ENCODE measurements at regions not wholly inside any gene's neighbourhood (a gene's known extent, or its start where the extent isn't known, plus 50 kb on each side); places are given as distances from the start of the nearest gene placed in this dataset.

DNA sequence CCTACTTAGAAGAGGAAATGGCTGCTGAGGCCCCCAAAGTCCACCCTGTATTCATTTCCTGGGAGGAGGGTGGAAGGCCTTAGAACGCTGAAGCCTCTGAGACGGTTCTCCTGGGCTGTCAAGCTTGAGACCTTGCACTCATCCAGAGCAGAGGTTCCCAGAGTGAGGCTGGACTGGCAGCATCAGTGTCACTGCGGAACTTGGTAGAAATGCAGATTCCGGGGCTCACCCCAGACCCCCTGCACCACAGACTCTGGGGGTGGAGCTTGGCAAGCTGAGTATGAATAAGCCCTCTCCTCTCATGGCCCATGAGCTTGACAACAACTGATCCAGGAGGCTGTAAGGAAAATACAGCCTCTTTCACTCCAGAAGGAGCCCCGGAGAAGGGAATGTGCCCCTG lies 218.3 kb downstream of the IRF8 start:
- DNase-seq (ENCODE audit: low read depth, low spot score) = no peak

DNA sequence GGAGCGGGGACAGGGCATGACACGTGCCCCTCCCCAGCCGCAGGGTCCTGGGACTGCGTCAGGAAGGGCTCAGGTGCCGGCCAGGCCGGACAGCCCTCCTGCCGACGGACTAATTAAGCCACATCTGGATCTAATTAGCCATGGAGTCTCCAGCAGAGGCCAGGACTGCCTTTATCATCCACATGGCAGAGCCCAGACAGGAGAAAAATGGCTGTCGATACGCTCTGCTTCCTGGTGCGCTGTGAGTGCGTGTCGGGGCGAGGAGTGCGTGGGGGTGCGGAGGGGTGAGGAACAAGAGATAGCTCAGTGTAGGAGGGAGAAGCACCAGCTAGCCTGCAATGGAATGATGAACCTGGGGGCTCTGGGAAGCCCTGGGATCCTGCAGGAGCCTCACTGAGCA lies 218.8 kb downstream of the IRF8 start:
- no peak for DNase-seq (ENCODE audit: low read depth, low spot score)

DNA sequence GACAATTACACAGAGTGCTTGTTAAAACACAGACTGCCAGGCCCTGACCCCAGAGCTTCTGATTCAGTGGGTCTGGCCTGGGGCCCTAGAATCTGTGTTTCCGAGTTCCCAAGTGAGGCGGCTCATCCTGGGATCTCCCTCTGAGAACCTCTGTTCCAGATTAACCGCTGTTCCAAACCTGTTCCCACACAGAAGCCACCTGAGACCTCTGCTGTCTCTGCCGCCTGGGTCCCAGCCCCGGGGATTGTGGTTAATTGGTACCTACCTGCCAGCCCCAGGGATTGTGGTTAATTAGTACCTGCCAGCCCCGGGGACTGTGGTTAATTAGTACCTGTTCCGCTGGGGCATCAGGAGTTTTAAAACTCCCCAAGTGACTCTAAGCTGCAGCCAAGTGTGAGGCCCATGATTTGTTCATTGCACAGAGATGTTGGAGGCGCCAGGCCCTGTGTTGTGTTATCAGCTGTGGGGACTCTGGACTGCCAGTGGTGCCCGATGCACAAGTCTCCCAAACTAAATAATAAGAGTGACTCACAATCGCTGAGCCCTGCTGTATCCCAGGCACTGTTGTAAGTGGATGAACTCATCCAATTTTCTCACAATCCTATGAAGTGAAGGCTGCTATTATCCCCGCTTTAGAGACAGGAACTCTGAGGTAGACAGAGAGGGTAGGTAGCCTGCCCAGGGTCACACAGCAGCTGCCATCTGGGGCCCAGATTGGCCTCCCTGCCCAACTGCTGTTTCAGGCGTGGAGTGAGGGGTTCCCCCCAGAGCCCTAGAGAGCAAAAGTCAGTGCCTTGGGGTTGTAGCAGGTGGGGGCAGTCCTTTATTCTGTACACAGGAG lies 219.7 kb downstream of the IRF8 start:
- DNase-seq (ENCODE audit: low read depth, low spot score) = no peak

DNA sequence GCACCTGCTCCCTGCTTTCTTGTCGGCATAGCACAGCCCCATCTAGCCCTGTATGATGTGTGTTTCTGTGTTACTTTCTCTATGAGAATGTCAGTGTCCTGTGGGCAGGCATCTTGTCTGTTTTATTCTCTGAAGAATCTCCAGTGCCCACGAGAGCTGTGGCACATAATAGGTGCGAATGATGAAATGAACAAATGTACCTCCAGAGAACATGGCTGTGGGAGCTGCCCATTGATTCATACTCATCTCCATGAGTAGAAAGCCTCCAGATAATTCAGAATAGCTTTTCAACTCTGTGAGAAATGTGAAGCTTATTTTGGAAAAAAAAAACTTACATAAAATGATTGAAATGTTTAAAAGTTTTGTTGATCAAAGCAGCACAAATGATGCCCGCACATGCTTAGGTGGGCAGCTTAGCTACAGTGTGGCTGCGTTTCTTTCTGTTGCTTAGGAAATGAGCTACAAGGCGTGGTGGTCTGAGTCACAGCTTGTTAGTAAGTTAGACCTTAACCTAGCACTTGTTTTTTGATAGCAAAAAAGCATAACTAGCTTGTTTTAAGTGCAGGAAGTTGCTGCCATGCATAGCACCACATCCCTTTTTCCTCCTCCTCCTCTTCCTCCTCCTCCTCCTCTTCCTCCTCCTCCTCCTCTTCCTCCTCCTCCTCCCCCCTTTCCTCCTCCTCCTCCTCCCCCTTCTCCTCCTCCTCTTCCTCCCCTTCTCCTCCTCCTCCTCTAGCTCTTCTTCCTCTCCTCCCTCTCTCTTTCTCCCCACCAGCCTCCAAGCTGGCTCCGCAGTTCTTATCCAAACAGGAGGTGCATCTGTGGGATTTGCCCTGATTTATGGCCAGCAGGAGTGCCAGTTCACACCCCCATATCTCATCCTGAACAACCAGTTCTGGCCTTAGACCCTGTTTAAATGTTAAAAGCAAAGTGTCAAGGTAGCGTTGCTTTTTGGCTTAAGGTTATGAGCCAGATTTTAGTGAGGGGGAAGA lies 221.5 kb downstream of the IRF8 start:
- no peak for DNase-seq (ENCODE audit: low read depth, low spot score)

DNA sequence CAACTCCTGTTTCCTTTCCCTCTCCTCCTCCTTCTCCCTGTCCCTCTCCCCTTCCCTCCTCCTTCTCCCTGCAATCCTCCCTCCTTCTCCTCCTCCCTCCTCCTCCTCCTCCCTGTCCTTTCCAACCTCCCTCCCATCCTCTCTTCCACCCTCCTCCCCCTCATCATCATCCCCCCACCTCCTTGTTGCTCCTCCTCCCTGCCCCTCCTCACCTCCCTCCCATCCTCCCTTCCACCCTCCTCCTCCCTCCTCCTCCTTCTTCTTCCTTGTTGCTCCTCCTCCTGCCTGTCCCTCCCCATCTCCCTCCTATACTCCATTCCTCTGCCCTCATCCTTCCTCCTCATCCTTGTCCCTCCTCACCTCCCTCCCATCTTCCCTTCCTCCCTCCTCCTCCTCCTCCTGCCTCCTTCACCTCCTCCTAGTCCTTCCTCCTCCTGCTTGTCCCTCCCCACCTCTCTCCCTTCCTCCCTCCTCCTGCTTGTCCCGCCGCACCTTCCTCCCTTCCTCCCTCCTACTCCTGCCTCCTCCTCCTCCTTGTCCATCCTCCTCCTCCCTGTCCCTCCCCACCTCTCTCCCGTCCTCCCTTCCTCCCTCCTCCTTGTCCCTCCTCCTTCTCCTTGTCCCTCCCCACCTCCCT lies 222.5 kb downstream of the IRF8 start:
- no peak for DNase-seq (ENCODE audit: low read depth, low spot score)

DNA sequence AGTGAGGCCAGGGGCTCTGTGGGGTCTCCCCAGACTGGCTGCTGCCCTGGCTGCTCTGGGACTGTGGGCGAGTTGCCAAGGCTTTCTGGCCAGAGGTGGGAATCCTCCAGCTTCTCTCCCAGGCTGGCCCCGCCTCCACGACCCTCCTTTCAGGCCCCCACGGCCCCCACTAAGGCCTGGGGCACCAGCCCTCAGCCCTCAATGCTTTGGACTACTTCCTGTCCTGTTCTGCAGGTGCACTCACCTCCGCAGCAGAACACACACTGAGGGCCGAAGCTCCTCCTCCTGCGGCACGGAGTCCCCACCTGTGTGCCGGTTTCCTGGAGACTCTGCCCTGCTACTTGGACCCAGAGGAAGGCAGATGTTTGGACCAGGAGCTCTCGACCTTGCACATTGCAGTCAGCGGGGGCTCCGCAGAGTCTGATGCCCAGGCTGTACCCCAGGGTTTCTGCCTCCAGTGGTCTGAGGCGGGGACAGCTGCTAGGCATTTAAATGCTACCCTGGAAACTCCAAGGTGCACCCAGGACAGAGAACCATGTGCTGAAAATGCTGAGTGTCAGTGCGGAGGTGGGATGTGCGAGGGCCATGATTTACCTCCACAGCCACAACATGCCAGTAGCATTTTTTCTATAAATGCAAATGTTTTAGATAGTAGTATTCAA lies 223.8 kb downstream of the IRF8 start:
- no peak for DNase-seq (ENCODE audit: low read depth, low spot score)

DNA sequence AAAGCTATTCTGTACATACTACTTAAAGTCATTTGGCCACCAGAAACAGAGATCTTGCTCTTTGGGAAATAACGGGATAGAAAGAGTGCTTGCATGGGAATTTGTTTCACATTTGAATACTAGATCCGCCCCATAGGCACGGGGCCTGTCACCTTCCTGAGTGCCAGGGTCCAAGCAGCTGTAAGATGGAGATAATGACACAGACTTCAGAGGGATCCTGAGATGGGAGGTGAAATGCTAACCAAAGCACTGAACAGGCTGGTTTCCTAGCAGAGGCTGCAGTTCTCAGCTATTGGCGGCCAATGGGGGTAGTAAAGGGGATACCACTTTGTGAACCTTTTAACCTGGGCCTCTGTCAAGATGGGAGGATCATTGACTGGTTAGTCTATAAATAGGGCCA lies 225.4 kb downstream of the IRF8 start:
- DNase-seq (ENCODE audit: low read depth, low spot score) = no peak

DNA sequence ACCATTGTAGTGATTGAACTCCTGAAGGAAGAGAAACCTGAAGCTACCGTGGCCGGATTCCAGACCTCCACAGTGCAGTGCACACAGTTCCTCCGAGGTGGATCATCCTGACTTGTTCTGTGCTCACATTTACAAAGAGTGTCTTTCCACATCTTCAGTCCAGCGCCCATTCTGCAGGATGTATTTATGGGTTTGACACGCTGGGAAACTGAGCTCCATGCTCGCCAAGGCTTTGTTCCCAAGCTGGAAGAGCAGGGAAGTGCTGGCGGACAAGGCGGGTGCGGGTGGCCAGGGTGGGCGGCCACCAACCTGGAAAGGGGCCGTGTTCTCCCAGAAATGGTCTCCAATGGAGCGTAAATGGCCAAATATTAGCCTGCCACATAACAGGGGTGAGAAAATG lies 227.9 kb downstream of the IRF8 start:
- DNase-seq (ENCODE audit: low read depth, low spot score) = no peak

DNA sequence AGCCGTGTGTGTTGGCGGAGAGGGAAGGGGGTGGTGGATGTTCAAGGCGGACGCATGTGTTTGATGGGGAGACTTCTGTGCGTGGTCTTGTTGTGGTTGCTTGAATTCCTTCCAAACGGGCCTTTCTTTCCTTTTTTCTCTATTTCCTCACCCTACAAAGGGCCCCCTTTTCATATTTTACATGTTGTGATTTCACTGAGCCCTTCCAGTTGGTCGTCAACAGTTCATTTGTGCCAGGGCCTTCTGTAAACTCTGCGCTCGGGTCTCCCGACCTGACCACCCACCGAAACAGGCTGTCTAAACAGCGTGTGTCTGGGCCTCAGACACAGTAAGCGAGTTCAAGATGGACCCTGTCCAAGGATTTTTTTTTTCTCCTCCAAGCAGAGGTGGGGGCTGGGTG lies 228.4 kb downstream of the IRF8 start:
- no peak for DNase-seq (ENCODE audit: low read depth, low spot score)

DNA sequence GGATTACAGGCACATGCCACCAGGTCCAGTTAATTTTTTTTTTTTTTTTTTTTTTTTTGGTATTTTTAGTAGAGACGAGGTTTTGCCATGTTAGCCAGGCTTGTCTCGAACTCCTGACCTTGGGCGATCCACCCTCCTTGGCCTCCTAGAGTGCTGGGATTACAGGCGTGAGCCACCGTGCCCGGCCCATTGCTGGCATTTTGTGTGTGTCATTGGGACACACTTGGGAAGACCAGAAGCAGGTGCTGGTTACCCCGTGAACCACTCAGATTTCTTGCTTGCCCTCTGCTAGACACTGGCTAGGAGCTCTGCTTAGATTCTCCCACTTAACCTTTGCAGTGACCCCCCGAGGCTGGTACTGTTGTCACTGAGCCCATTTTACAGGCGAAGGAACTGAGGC lies 229.3 kb downstream of the IRF8 start:
- no peak for DNase-seq (ENCODE audit: low read depth, low spot score)

DNA sequence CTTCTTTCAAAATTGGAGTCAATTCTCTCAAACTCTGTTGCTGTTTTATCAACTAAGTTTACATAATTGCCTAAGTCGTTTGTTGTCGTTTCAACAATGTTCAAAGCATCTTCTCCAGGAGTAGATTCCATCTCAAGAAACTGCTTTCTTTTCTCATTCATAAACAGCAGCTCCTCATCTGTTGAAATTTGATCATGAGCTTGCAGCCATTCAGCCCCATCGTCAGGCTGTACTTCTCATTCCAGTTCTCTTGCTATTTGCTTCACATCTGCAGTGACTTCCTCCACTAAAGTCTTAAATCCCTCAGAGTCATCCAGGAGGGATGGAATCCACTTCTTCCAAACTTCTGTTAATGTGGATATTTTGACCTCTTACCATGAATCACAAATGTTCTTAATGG lies 230.6 kb downstream of the IRF8 start:
- no peak for DNase-seq (ENCODE audit: low read depth, low spot score)

DNA sequence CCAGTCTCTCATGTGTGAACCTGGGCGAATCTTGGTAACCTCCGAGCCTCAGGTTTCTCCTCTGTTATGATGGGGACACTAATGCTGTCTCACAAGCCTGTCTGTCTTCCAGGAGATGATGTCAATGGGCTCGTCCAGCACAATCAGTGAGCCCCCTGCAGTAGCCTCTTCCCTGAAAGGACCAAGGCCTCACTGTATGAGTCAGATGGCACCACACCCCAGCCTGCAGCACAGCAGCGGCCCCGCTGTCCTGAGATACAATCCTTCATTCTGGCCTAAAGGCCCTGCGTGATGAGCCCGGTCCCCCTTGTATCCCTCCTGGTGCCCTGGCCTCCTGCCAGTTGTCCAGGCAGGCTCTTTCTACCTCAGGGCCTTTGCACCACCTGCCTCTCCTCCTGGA lies 234.4 kb downstream of the IRF8 start:
- DNase-seq (ENCODE audit: low read depth, low spot score) = no peak

DNA sequence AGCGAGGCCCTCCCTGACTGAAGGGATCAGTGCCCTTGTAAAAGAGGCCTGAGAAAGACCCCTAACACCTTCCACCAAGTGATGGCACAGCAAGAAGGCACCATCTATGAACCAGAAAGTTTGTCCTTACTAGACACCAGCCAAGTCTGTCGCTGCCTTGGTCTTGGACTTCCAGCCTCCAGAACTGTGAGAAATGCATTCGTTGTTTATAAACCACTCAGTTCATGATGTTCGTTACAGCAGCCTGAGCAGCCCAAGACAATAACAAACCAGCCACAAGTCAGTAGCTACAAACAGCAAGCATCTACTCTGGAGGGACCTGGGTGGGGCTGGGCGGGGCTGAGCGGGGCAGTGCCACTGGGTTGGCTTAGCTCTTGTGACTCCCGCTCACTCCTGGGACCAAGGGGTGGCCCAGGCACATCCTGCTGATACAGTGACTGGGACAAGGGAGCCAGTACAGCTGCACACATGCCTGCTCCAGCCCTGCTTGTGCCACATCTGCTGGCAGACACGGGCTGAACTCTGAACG lies 234.9 kb downstream of the IRF8 start:
- no peak for DNase-seq (ENCODE audit: low read depth, low spot score)

DNA sequence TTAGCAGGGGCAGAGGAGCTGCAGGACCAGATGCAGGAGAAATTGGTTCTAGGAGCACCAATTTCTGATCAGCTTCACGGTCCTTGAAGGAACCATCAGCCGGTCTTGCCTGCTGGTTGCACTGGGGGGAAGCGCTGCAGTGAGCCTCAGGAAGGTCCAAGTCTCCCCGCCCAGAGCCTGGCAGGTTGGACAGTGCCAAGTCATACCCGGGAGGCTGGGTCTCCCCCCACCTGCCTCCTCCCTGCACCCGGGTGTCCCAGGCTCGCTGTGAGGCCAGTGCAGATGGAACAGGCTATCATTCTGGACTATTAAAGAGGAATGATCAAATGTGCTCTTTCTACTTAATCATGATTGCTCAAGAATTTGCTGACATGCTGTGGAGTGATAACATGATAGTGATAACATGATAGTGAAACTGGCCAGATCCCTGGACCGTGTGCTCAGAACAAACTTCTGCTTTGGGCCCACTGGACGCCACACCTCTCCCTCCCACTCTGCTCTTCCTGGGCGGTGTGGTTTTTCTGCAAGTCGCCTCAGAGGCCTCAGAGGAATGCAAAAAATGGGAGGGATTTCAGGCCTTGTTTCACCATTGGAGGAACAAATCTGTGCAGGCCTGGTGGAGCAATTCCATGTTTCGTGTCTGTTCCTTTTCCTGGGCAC lies 236.0 kb downstream of the IRF8 start:
- DNase-seq (ENCODE audit: low read depth, low spot score) = no peak

DNA sequence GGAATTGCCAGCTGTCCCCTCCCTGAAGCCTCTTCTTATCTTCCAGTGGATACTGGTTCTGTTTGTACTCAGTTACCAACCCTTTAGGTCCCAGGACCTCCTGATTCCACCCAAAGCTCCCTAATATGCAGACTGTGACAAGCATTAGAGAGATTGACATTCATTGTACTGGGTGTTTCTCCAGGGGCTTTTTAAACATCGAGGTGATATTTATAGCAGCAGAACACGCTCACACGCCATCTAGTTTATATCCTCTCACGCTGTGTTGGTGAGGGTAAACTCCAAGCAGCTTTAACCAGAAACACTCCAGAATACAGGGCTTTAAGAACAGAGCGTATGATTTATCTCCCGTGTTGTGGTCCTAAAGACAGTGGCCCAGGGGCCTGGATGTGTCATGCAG lies 238.4 kb downstream of the IRF8 start:
- no peak for DNase-seq (ENCODE audit: low read depth, low spot score)

DNA sequence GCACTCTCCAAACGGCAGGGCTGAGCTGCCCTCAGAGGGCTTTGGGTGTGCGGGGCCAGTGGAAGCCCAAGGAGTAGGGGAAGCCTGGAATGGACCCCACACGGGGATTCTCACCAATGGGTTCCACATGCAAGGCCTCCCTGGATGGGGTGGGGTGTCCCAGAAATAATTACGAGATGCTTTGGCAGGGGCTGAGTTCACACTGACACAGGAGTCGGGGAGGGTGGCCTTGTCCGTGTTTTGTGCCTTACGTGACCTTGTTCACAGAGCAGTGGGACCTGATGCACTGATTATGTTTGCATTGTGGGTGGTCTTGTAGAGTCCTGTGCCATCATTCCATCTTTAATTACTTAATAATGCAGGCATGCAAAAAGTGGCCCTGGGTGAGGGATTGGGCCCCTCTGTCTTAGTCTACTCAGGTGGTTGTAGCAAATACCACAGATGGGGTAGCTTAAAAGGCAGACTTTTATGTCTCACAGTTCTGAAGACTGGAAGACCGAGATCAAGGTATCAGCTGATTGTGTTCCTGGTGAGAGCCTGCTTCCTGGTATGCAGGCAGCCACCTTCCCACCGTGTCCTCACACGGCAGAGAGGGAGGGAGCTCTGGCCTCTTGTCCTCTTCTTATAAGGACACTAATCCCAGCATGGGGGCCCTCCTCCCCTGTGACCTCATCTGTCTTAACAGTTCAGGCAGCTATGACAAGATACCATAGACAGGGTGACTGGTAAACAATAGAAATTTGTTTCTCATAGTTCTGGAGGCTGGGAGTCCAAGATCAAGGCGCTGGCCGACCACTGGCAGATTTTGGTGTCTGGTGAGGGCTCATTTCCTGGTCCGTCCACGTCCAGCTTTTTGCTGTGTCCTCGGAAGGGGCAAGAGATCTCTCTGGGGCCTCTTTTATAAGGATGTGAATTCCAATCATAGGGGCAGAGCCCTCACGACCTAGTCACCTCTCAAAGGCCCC lies 239.4 kb downstream of the IRF8 start:
- no peak for DNase-seq (ENCODE audit: low read depth, low spot score)

DNA sequence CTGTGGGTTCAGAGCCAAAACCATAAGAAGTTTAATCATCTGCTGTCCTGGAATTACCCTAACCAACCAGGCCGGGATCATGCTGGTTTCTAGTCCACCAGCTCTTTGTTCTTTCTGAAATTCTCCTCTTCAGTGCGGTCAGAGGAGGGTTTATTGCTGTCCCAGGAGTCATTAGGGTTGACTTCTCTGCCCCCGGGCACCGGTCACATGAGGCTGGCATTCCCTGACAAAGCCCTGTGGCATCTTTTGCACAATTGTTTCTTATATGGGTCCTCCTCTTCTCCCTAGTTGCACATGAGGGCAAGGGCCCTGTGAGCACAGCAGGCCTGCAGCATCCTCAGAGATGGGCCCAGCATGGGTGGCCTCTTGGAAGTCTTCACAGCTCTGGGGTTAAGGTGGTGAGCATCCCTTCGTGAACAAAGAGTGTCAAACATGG lies 243.9 kb downstream of the IRF8 start:
- DNase-seq (ENCODE audit: low read depth, low spot score) = no peak

DNA sequence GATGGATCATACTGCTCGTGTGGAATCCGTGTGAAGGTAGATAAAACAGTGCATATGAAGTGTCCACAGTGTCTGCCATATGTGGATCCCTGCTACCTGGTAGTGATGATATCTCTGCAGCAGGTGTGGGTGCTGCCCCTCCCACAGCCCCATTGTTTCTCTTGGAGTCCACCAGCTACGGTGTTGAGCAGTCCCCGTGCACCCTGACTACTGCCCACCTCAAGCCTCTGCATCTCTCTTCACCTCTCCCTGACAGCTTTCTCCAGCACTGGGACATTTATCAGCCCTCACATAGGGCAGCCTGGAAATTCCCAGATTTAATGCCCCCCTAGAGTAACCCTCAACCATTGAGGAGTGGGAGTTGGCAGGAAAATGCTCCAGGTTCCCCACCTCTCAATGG lies 244.7 kb downstream of the IRF8 start:
- no peak for DNase-seq (ENCODE audit: low read depth, low spot score)

DNA sequence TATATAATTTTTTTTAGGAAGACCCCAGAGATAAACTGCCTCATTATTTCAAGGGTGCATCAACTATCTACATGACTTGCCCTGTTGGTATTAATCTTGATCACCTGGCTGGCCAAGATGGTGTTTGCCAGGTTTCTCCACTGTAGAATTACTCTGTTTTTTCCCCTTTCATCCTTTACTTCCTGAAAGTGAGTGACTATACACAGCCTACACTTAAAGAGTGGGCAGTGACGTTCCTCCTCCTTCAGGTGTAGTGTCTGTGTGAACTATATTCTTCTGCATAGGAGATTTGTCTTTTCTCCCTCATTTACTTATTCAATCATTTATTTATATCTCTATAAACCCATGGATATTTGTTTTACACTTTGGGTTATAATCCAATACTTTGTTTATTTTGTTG lies 246.7 kb downstream of the IRF8 start:
- DNase-seq (ENCODE audit: low read depth, low spot score) = no peak
